PFSK-1 (cell line): ENCODE measurements at regions not wholly inside any gene's neighbourhood (a gene's known extent, or its start where the extent isn't known, plus 50 kb on each side); places are given as distances from the start of the nearest gene placed in this dataset.

Source experiments
- POLR2AphosphoS5 ChIP-seq: IDR thresholded peaks from 2 replicates; pipeline ENCODE4 v1.6.1; 2012; ENCODE audit warnings: low read depth, mild to moderate bottlenecking, control low read depth, low read length, moderate library complexity
- TAF1 ChIP-seq: IDR thresholded peaks from 2 replicates; pipeline ENCODE4 v1.6.1; 2012; ENCODE audit warnings: low read length, control low read depth, borderline replicate concordance; ENCODE audit not compliant: insufficient read depth
- TF ChIP-seq, protein P1 (sequence below), 2 experiments: IDR thresholded peaks; 2 replicates each; pipeline versions ENCODE4 v1.6.1 to v1.8.0; 2011 to 2012; ENCODE audit warnings: low read depth in 2 of 2, low read length in 2 of 2, control low read depth in 1 of 2, inconsistent platforms in 1 of 2, mild to moderate bottlenecking in 1 of 2, moderate library complexity in 1 of 2; ENCODE audit not compliant: insufficient read depth in 1 of 2

DNA sequence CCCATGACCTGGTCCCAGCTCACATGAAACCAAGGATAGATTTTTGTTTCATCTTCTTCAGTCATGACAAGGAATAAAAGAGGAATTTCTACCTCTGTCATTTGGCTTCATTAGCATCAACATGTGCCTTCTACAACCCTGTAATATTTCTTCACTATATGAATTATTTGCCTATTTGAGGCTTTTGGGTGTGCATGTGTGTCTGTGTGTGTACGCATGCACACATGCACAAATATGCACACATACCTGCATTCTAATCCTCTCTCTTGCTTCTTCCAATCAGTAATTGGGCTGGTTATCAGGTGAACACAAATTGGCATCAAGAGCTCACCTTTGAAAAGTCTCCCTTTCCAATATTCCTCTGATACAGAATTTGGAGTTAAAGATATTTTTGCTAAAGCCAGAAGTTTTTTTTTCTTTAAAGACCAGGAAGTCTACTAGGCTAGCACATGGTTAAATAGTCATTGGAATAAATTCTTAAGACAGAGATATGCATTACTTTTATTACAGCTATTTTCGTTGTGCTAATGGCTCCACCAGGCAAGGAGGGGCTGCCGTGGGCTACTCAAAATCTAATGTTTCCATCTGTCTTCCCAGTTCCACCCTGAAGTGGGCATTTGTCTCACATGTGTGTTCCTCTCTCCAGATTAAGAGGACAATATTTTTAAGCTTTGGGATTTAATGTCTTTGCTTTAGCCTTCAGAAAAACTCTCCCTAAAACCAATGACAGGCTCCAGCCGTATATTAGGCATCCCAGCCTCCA lies 547.2 kb upstream of the CDH5 start:
- TF ChIP-seq POLR2AphosphoS5 (no peak), TAF1 (no peak)
- TF ChIP-seq, protein P1, sequence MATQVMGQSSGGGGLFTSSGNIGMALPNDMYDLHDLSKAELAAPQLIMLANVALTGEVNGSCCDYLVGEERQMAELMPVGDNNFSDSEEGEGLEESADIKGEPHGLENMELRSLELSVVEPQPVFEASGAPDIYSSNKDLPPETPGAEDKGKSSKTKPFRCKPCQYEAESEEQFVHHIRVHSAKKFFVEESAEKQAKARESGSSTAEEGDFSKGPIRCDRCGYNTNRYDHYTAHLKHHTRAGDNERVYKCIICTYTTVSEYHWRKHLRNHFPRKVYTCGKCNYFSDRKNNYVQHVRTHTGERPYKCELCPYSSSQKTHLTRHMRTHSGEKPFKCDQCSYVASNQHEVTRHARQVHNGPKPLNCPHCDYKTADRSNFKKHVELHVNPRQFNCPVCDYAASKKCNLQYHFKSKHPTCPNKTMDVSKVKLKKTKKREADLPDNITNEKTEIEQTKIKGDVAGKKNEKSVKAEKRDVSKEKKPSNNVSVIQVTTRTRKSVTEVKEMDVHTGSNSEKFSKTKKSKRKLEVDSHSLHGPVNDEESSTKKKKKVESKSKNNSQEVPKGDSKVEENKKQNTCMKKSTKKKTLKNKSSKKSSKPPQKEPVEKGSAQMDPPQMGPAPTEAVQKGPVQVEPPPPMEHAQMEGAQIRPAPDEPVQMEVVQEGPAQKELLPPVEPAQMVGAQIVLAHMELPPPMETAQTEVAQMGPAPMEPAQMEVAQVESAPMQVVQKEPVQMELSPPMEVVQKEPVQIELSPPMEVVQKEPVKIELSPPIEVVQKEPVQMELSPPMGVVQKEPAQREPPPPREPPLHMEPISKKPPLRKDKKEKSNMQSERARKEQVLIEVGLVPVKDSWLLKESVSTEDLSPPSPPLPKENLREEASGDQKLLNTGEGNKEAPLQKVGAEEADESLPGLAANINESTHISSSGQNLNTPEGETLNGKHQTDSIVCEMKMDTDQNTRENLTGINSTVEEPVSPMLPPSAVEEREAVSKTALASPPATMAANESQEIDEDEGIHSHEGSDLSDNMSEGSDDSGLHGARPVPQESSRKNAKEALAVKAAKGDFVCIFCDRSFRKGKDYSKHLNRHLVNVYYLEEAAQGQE (IDR thresholded peaks at IDR 0.05; ENCODE audit: insufficient read depth in 1 of 2, low read depth in 2 of 2, low read length in 2 of 2), result no peak
